ENCODE measurements at regions not wholly inside any gene's neighbourhood (a gene's known extent, or its start where the extent isn't known, plus 50 kb on each side); places are given as distances from the start of the nearest gene placed in this dataset.
"Not testable (repeated sequence)": the region's sequence is repeated elsewhere in the genome, so short reads cannot be mapped to it uniquely, and the experiment has no call there.

GRCh38 chr2:242013771-242014170 is 144.2 kb downstream of the RTP5 start:
- DNase-seq (ENCODE audit: extremely low read depth in 1 of 11, low read depth in 9 of 11, low spot score in 4 of 11), result no peak

GRCh38 chr2:242015108-242016065 is 145.9 kb downstream of the RTP5 start:
- no peak for DNase-seq (ENCODE audit: extremely low read depth in 1 of 11, low read depth in 9 of 11, low spot score in 4 of 11)

GRCh38 chr2:242017086-242017485 is 147.6 kb downstream of the RTP5 start:
- DNase-seq (ENCODE audit: extremely low read depth in 1 of 11, low read depth in 9 of 11, low spot score in 4 of 11), result no peak

- DNase-seq (ENCODE audit: extremely low read depth in 1 of 11, low read depth in 9 of 11, low spot score in 4 of 11), result not testable (repeated sequence)
Observed at GRCh38 chr2:242018416-242018815, 148.9 kb downstream of the RTP5 start.

- DNase-seq (ENCODE audit: extremely low read depth in 1 of 11, low read depth in 9 of 11, low spot score in 4 of 11), result no peak
Observed at GRCh38 chr2:242019344-242019743, 149.8 kb downstream of the RTP5 start.

- peak in 1 of 11 donors; percentile 9 for DNase-seq (ENCODE audit: extremely low read depth in 1 of 11, low read depth in 9 of 11, low spot score in 4 of 11)
Observed at GRCh38 chr2:242020196-242021004, 150.9 kb downstream of the RTP5 start.

- no peak for DNase-seq (ENCODE audit: extremely low read depth in 1 of 11, low read depth in 9 of 11, low spot score in 4 of 11)
Observed at GRCh38 chr2:242022550-242023290, 153.2 kb downstream of the RTP5 start.

GRCh38 chr2:242024751-242025355 is 155.3 kb downstream of the RTP5 start:
- no peak for DNase-seq (ENCODE audit: extremely low read depth in 1 of 11, low read depth in 9 of 11, low spot score in 4 of 11)

GRCh38 chr2:242027676-242028450 is 158.3 kb downstream of the RTP5 start:
- DNase-seq (ENCODE audit: extremely low read depth in 1 of 11, low read depth in 9 of 11, low spot score in 4 of 11), result no peak

GRCh38 chr2:242029422-242030225 is 160.1 kb downstream of the RTP5 start:
- no peak for DNase-seq (ENCODE audit: extremely low read depth in 1 of 11, low read depth in 9 of 11, low spot score in 4 of 11)

GRCh38 chr2:242030226-242030575 is 160.7 kb downstream of the RTP5 start:
- no peak for DNase-seq (ENCODE audit: extremely low read depth in 1 of 11, low read depth in 9 of 11, low spot score in 4 of 11)

- no peak for DNase-seq (ENCODE audit: extremely low read depth in 1 of 11, low read depth in 9 of 11, low spot score in 4 of 11)
Observed at GRCh38 chr2:242030858-242031257, 161.3 kb downstream of the RTP5 start.

GRCh38 chr2:242031481-242032019 is 162.0 kb downstream of the RTP5 start:
- no peak for DNase-seq (ENCODE audit: extremely low read depth in 1 of 11, low read depth in 9 of 11, low spot score in 4 of 11)

- no peak for DNase-seq (ENCODE audit: extremely low read depth in 1 of 11, low read depth in 9 of 11, low spot score in 4 of 11)
Observed at GRCh38 chr2:242032780-242033656, 163.5 kb downstream of the RTP5 start.

GRCh38 chr2:242034138-242034537 is 164.6 kb downstream of the RTP5 start:
- no peak for DNase-seq (ENCODE audit: extremely low read depth in 1 of 11, low read depth in 9 of 11, low spot score in 4 of 11)

Data from renal cortex interstitium (tissue), 11 donors.